ENCODE measurements at regions not wholly inside any gene's neighbourhood (a gene's known extent, or its start where the extent isn't known, plus 50 kb on each side); places are given as distances from the start of the nearest gene placed in this dataset.
"Not testable (repeated sequence)": the region's sequence is repeated elsewhere in the genome, so short reads cannot be mapped to it uniquely, and the experiment has no call there.

- no peaks in the 10 kb centered on the region for H3K9me3 ChIP-seq
- H3K36me3 ChIP-seq: no peaks in the 10 kb centered on the region
- no peak overlapping the region for H3K4me2 ChIP-seq
- TF ChIP-seq Cebpa-rat (IDR thresholded peaks at IDR 0.05): no peak
- H3K27me3 ChIP-seq: no peaks in the 10 kb centered on the region
- no peak overlapping the region for H3K4me3 ChIP-seq
- H3K27ac ChIP-seq: no peak overlapping the region
- H4K20me1 ChIP-seq: no peaks in the 10 kb centered on the region
- H3K9ac ChIP-seq: no peak overlapping the region
- H3K4me1 ChIP-seq: no peaks in the 10 kb centered on the region
These were observed 222.9 kb upstream of the SLC16A7 start for GRCh38 chr12:59372956-59373355.

- Histone ChIP-seq H3K4me1 (no peaks in the 10 kb centered on the region), H3K4me3 (no peak overlapping the region), H4K20me1 (no peaks in the 10 kb centered on the region), H3K9me3 (no peaks in the 10 kb centered on the region), H3K27ac (no peak overlapping the region), H3K27me3 (no peaks in the 10 kb centered on the region), H3K9ac (no peak overlapping the region), H3K4me2 (no peak overlapping the region), H3K36me3 (no peaks in the 10 kb centered on the region)
- TF ChIP-seq Cebpa-rat (IDR thresholded peaks at IDR 0.05): no peak
These were observed 224.9 kb upstream of the SLC16A7 start for GRCh38 chr12:59370933-59371332.

- no peaks in the 10 kb centered on the region for H3K4me1 ChIP-seq
- no peak for TF ChIP-seq Cebpa-rat (IDR thresholded peaks at IDR 0.05)
- no peaks in the 10 kb centered on the region for H3K9me3 ChIP-seq
- no peak overlapping the region for H3K9ac ChIP-seq
- H4K20me1 ChIP-seq: no peaks in the 10 kb centered on the region
- no peaks in the 10 kb centered on the region for H3K27me3 ChIP-seq
- no peak overlapping the region for H3K4me2 ChIP-seq
- no peak overlapping the region for H3K27ac ChIP-seq
- H3K4me3 ChIP-seq: no peak overlapping the region
- H3K36me3 ChIP-seq: no peaks in the 10 kb centered on the region
These were observed 230.7 kb upstream of the SLC16A7 start for GRCh38 chr12:59365133-59365532.

- no peak overlapping the region for H3K4me3 ChIP-seq
- no peak overlapping the region for H3K9ac ChIP-seq
- H3K4me2 ChIP-seq: no peak overlapping the region
- no peaks in the 10 kb centered on the region for H4K20me1 ChIP-seq
- H3K27ac ChIP-seq: no peak overlapping the region
- no peak for TF ChIP-seq Cebpa-rat (IDR thresholded peaks at IDR 0.05)
- no peaks in the 10 kb centered on the region for H3K36me3 ChIP-seq
- H3K4me1 ChIP-seq: no peaks in the 10 kb centered on the region
- H3K27me3 ChIP-seq: no peaks in the 10 kb centered on the region
- no peaks in the 10 kb centered on the region for H3K9me3 ChIP-seq
These were observed 238.0 kb upstream of the SLC16A7 start for GRCh38 chr12:59357811-59358210.

- not testable (repeated sequence) for H3K4me3 ChIP-seq
These were observed 249.6 kb upstream of the SLC16A7 start for GRCh38 chr12:59346248-59346647.

GRCh38 chr12:59345406-59345805 lies 250.4 kb upstream of the SLC16A7 start:
- Histone ChIP-seq H3K9ac (no peak overlapping the region), H3K27ac (no peak overlapping the region), H3K4me2 (no peak overlapping the region), H3K4me3 (no peak overlapping the region), H3K36me3 (no peaks in the 10 kb centered on the region), H3K9me3 (no peaks in the 10 kb centered on the region), H3K4me1 (no peaks in the 10 kb centered on the region), H3K27me3 (no peaks in the 10 kb centered on the region), H4K20me1 (no peaks in the 10 kb centered on the region)
- no peak for TF ChIP-seq Cebpa-rat (IDR thresholded peaks at IDR 0.05)

More at GRCh38 chr12:59346248-59346647, 249.6 kb upstream of the SLC16A7 start:
- H4K20me1 ChIP-seq, H3K9ac ChIP-seq, H3K4me1 ChIP-seq, H3K9me3 ChIP-seq, H3K36me3 ChIP-seq, H3K4me2 ChIP-seq, H3K27ac ChIP-seq, H3K27me3 ChIP-seq: not testable (repeated sequence)

- no peak overlapping the region for H3K4me3 ChIP-seq
- H4K20me1 ChIP-seq: no peaks in the 10 kb centered on the region
- H3K4me2 ChIP-seq: no peak overlapping the region
- no peak overlapping the region for H3K27ac ChIP-seq
- no peaks in the 10 kb centered on the region for H3K27me3 ChIP-seq
- no peaks in the 10 kb centered on the region for H3K4me1 ChIP-seq
- no peak overlapping the region for H3K9ac ChIP-seq
- no peaks in the 10 kb centered on the region for H3K9me3 ChIP-seq
- TF ChIP-seq Cebpa-rat (IDR thresholded peaks at IDR 0.05): no peak
- no peaks in the 10 kb centered on the region for H3K36me3 ChIP-seq
These were observed 251.6 kb upstream of the SLC16A7 start for GRCh38 chr12:59344224-59344623.

GRCh38 chr12:59329462-59329861 lies 266.4 kb upstream of the SLC16A7 start:
- no peak for TF ChIP-seq Cebpa-rat (IDR thresholded peaks at IDR 0.05)
- H3K4me3 ChIP-seq: no peak overlapping the region
- H3K4me1 ChIP-seq: no peaks in the 10 kb centered on the region
- H4K20me1 ChIP-seq: no peaks in the 10 kb centered on the region
- H3K36me3 ChIP-seq: no peaks in the 10 kb centered on the region
- H3K9ac ChIP-seq: no peak overlapping the region
- no peak overlapping the region for H3K4me2 ChIP-seq
- no peaks in the 10 kb centered on the region for H3K27me3 ChIP-seq
- H3K9me3 ChIP-seq: no peaks in the 10 kb centered on the region
- H3K27ac ChIP-seq: no peak overlapping the region

- H3K9ac ChIP-seq, H3K27ac ChIP-seq, H3K36me3 ChIP-seq, H3K4me3 ChIP-seq, H4K20me1 ChIP-seq, H3K9me3 ChIP-seq, H3K4me2 ChIP-seq, H3K4me1 ChIP-seq, H3K27me3 ChIP-seq: not testable (repeated sequence)
These were observed 267.3 kb upstream of the SLC16A7 start for GRCh38 chr12:59328395-59329075.

- H3K4me3 ChIP-seq, H3K9ac ChIP-seq, H3K27ac ChIP-seq: not testable (repeated sequence)
These were observed 269.4 kb upstream of the SLC16A7 start for GRCh38 chr12:59326457-59326856.

GRCh38 chr12:59322473-59322872 lies 273.4 kb upstream of the SLC16A7 start:
- no peaks in the 10 kb centered on the region for H3K27me3 ChIP-seq
- no peaks in the 10 kb centered on the region for H4K20me1 ChIP-seq
- no peaks in the 10 kb centered on the region for H3K4me1 ChIP-seq
- H3K36me3 ChIP-seq: no peaks in the 10 kb centered on the region
- no peak overlapping the region for H3K27ac ChIP-seq
- no peak overlapping the region for H3K9ac ChIP-seq
- H3K4me2 ChIP-seq: no peak overlapping the region
- TF ChIP-seq Cebpa-rat (IDR thresholded peaks at IDR 0.05): no peak
- no peaks in the 10 kb centered on the region for H3K9me3 ChIP-seq
- no peak overlapping the region for H3K4me3 ChIP-seq

More at GRCh38 chr12:59326457-59326856, 269.4 kb upstream of the SLC16A7 start:
- H3K27me3 ChIP-seq, H4K20me1 ChIP-seq, H3K4me1 ChIP-seq, H3K4me2 ChIP-seq, H3K9me3 ChIP-seq, H3K36me3 ChIP-seq: not testable (repeated sequence)
